ENCODE measurements at regions not wholly inside any gene's neighbourhood (a gene's known extent, or its start where the extent isn't known, plus 50 kb on each side); places are given as distances from the start of the nearest gene placed in this dataset.

DNA sequence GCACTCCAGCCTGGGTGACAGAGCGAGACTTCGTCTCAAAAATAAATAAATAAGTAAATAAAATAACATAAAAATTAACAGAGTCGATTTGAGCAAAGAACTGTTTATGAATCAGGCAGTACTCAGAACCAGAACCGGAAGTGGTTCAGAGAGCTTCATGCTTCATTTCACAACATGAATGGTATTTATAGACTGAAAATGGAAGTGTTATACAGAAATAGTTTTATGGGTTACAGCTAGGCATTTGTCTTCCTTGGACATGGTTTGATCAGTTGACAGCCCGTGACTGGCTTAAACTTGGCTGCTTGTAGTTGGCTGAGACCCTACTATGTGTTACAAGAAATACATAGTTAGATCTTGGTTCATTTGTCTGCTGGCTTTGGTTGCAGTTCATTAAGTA is 216.0 kb upstream of the MCTP2 start:
- no peak for DNase-seq
- WGBS, 5 donors: 78 to 88% (median 82%) methylated on average over 5 of the region's 5 CpGs
- Histone ChIP-seq H3K36me3 (no peaks in the 10 kb centered on the region), H3K9me3 (peaks cover 0 to 5% (median 0%) of the 10 kb centered on the region in 8 donors), H3K27ac (no peak overlapping the region), H3K4me1 (no peaks in the 10 kb centered on the region), H3K27me3 (replicated peaks in 1 of 7) (no peaks in the 10 kb centered on the region), H3K4me3 (no peak overlapping the region)
- intact Hi-C loops (cut with DNase I; ENCODE audit: low total_unique reads): no loop called here
- TF ChIP-seq POLR2A (IDR thresholded peaks at IDR 0.05): no peak

DNA sequence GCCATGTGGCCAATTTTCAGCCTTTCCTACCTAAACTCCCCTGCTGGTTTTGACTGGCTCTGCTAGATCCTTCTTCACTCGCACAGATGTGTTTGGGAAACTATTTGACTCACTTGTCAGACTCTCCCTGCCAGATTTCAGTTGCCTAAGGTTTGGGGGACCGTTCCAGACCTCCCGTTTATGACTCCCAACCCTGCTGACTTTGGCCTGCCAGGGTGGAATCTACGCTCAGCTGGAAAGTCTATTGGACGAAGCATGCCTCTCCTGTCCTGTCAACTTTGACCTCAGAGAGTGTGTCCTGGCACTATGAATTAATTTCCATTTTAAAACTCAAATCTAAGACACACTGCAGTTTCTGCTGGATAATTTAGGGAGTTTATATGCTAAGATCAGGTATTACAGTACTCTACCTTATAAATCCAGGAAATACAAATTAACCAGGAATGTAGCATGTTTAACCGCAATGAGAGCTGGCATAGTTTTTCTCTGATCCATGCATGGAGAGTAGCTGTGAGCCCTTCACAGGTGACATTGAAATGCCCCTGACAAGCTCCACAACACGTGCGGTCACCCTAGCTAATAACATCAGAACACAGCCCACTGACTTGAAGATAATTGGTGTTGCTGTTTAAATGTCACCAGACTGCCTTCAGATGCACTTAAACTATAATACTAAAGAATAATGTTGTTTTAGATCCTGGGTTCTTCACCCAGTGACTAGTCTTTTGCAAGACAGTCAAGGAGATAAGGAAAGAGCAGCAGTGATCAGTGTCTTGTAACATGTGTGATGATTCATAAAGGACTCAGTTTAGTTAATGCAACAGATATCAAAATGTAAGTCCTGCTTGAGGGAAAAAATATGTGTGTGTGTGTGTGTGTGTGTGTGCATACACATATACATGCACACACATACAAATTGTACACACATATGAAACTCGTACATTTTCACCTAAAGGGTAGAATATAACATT is 223.0 kb upstream of the MCTP2 start:
- H3K4me3 ChIP-seq: no peak overlapping the region
- no peaks in the 10 kb centered on the region for H3K36me3 ChIP-seq
- no peaks in the 10 kb centered on the region for H3K4me1 ChIP-seq
- no peaks in the 10 kb centered on the region for H3K9me3 ChIP-seq
- intact Hi-C loops (cut with DNase I; ENCODE audit: low total_unique reads): no loop called here
- no peak for TF ChIP-seq POLR2A (IDR thresholded peaks at IDR 0.05)
- TF ChIP-seq POLR2AphosphoS5 (IDR thresholded peaks at IDR 0.05): no peak
- TF ChIP-seq, protein P1, sequence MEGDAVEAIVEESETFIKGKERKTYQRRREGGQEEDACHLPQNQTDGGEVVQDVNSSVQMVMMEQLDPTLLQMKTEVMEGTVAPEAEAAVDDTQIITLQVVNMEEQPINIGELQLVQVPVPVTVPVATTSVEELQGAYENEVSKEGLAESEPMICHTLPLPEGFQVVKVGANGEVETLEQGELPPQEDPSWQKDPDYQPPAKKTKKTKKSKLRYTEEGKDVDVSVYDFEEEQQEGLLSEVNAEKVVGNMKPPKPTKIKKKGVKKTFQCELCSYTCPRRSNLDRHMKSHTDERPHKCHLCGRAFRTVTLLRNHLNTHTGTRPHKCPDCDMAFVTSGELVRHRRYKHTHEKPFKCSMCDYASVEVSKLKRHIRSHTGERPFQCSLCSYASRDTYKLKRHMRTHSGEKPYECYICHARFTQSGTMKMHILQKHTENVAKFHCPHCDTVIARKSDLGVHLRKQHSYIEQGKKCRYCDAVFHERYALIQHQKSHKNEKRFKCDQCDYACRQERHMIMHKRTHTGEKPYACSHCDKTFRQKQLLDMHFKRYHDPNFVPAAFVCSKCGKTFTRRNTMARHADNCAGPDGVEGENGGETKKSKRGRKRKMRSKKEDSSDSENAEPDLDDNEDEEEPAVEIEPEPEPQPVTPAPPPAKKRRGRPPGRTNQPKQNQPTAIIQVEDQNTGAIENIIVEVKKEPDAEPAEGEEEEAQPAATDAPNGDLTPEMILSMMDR (IDR thresholded peaks at IDR 0.05 in 8 of 11, conservative IDR thresholded peaks at IDR 0.05 in 3 of 11): no peak
- WGBS, 5 donors: 81 to 89% (median 85%) methylated on average over 9 of the region's 9 CpGs
- H3K27ac ChIP-seq: no peak overlapping the region
- DNase-seq: no peak
- H3K27me3 ChIP-seq (replicated peaks in 1 of 7): no peaks in the 10 kb centered on the region

DNA sequence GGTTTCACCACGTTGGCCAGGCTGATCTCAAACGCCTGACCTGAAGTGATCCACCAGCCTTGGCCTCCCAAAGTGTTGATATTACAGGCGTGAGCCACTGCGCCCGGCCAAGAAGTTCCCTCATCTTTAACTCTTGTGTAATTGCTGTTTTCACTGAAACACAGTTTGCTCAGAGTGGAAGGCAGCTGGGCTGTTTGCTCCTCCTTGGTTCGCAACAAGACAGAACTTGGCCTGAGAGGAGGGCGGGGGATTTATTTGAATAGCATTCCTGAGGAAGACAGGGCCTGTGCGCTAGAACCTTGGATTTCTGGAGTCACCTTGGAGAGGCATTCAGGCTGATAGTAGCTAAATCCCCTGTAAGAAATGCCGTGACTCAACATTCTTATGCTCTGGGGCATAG is 226.7 kb upstream of the MCTP2 start:
- DNase-seq: no peak
- Histone ChIP-seq H3K36me3 (no peaks in the 10 kb centered on the region), H3K4me1 (no peaks in the 10 kb centered on the region), H3K27ac (no peak overlapping the region), H3K27me3 (replicated peaks in 1 of 7) (no peaks in the 10 kb centered on the region), H3K4me3 (no peak overlapping the region), H3K9me3 (no peaks in the 10 kb centered on the region)
- 78 to 91% (median 82%) methylated on average over 9 of the region's 9 CpGs for WGBS, 5 donors
- TF ChIP-seq, protein P1 (IDR thresholded peaks at IDR 0.05 in 8 of 11, conservative IDR thresholded peaks at IDR 0.05 in 3 of 11): no peak
- TF ChIP-seq POLR2A (IDR thresholded peaks at IDR 0.05): no peak
- no peak for TF ChIP-seq POLR2AphosphoS5 (IDR thresholded peaks at IDR 0.05)
- intact Hi-C loops (cut with DNase I; ENCODE audit: low total_unique reads): no loop called here

DNA sequence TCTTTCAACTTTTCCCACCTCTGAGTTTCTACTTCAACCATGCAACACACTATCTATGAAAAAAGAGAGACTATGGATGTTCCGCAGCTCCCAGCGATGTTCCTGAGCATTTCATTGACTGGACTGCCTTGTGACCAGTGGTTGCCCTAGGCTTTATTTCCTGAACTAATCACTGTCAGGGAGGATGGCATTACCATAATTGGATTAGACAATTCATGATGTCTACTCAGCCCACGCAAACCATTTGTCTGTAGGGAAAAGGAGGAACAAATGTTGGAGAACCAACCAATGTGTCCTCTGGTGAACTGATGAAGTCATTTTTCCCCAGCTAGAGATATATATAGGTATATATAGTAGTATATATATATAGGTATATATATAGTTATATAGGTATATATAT is 229.3 kb upstream of the MCTP2 start:
- Histone ChIP-seq H3K27ac (no peak overlapping the region), H3K36me3 (no peaks in the 10 kb centered on the region), H3K4me3 (no peak overlapping the region), H3K9me3 (no peaks in the 10 kb centered on the region), H3K27me3 (replicated peaks in 1 of 7) (no peaks in the 10 kb centered on the region), H3K4me1 (no peaks in the 10 kb centered on the region)
- no peak for DNase-seq
- WGBS, 5 donors: 93 to 99% (median 94%) methylated on average over 3 of the region's 3 CpGs
- TF ChIP-seq POLR2A (IDR thresholded peaks at IDR 0.05) (no peak), POLR2AphosphoS5 (IDR thresholded peaks at IDR 0.05) (no peak)
- TF ChIP-seq, protein P1 (IDR thresholded peaks at IDR 0.05 in 8 of 11, conservative IDR thresholded peaks at IDR 0.05 in 3 of 11): no peak
- intact Hi-C loops (cut with DNase I; ENCODE audit: low total_unique reads): no loop called here

Measured in spleen (tissue), 11 donors.